Thyroid gland (tissue), 4 donors: ENCODE measurements at regions not wholly inside any gene's neighbourhood (a gene's known extent, or its start where the extent isn't known, plus 50 kb on each side); places are given as distances from the start of the nearest gene placed in this dataset.

Experiments
- CTCF ChIP-seq, 6 experiments: fragments of 200-600 bp in 3 of 6; fragments of 450-650 bp in 3 of 6; sonication (generic) in 3 of 6; IDR thresholded peaks; one replicate each; pipeline ENCODE4 v1.5.1; 2016 to 2019; ENCODE audit warnings: antibody characterized with exemption in 6 of 6, mild to moderate bottlenecking in 2 of 6, inconsistent platforms in 1 of 6, moderate library complexity in 1 of 6
- POLR2A ChIP-seq, 2 donors: fragments of 450-650 bp; IDR thresholded peaks; one replicate each; pipeline ENCODE4 v1.6.1; 2017; ENCODE audit warnings: antibody characterized with exemption in 2 of 2, mild to moderate bottlenecking in 2 of 2, moderate library complexity in 1 of 2

DNA sequence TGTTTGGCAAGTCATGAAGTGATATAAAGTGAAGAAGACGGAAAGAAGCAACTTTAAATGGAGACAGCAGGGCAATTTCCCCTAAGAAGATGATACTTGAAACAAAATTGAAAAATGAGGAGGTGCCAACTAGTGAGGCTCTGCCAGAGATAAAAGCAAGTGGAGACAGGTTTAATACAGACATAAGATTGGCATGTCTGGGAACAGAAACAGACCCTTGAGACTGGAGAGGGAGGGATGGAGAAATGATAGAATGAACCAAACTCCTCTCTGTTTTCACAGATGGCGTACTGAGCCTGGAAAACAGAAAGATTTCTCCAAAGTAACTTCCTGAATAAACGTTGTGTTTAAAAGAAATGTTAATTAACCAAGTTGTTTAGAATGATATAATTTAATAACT, 354.5 kb upstream of the ANO5 start:
- TF ChIP-seq CTCF (IDR thresholded peaks at IDR 0.05) = no peak
- TF ChIP-seq POLR2A (IDR thresholded peaks at IDR 0.05) = no peak
